Activated effector memory CD4-positive, alpha-beta T cell treated with Interleukin-2 at 50 U/mL for 16 hours (primary cell): ENCODE measurements at regions not wholly inside any gene's neighbourhood (a gene's known extent, or its start where the extent isn't known, plus 50 kb on each side); places are given as distances from the start of the nearest gene placed in this dataset.
"Not testable (repeated sequence)": the region's sequence is repeated elsewhere in the genome, so short reads cannot be mapped to it uniquely, and the experiment has no call there.

ENCODE experiments used
- DNase-seq: peaks from one replicate; pipeline ENCODE4 v3.0.0-alpha.2; 2020

GRCh38 chr2:239736358-239737143, 288.6 kb downstream of the NDUFA10 start:
- no peak for DNase-seq

GRCh38 chr2:239735829-239736357, 289.2 kb downstream of the NDUFA10 start:
- DNase-seq, result no peak

DNA sequence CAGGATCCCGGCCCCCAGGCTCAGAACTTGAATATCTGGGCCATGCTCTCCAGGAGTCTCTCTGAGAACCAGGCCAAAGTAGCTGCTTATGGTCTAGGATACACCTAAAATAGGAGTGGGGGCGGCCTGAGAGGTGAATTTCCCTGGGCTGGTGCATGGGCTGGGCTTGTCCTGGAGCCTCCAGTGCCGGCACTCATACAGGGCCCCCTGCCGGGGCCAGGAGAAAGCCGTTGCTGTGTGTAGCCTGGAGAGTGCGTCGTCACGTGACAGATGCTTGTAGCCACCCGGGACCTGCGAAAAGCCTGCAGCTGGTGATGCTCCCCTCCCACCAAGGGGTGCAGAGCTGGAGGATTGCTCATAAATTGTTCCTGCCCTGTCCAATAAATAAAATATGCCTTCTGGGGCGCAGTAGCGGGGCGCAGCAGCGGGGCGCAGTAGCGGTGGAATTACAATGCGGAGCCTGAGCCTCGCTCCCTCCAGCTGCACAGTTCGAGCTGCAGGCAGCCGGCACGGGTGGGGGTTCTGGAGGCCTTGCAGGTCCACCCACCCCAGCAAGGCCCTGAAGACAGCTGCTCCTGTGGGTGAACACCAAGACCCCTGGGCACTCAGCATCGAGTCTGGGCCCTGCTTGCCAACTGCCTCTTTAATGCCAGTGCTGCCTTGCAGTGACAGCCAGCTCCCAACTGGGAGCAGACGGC, 289.9 kb downstream of the NDUFA10 start:
- DNase-seq, result no peak

- DNase-seq, result no peak
Measured at GRCh38 chr2:239734436-239735005, 290.6 kb downstream of the NDUFA10 start.

- no peak for DNase-seq
Measured at GRCh38 chr2:239732666-239733010, 292.5 kb downstream of the NDUFA10 start.

DNA sequence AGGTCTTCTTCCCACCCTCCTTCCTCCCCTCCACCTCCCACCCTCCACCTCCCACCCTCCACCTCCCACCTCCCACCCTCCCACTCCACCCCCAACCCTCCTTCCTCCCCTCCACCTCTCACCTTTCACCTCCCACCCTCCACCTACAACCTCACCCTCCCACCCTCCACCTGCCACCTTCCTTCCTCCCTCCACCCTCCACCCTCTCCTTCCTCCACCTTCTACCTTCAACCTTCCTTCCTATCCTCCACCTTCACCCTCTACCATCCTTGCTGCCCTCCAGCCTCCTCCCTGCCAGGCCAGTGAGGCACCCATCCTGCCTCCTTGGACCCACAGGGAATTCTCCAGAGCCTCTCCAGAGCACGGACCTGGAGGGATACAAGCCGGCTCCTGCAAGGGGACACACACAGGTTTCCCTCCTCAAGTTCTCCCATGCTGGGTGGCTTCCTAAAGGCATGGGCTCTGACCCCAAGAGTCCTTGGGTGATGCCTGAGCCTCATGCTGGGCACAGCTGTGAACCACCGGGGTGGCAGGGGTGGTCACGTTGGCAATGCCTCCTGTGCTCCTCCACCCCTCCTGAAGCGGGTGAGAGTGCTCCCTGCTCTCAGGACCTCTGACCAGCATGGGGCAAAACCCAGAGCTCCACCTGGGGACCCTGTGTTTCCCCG, 293.0 kb downstream of the NDUFA10 start:
- no peak for DNase-seq

GRCh38 chr2:239731422-239731821, 293.7 kb downstream of the NDUFA10 start:
- no peak for DNase-seq

- no peak for DNase-seq
Measured at GRCh38 chr2:239730897-239731296, 294.2 kb downstream of the NDUFA10 start.

DNA sequence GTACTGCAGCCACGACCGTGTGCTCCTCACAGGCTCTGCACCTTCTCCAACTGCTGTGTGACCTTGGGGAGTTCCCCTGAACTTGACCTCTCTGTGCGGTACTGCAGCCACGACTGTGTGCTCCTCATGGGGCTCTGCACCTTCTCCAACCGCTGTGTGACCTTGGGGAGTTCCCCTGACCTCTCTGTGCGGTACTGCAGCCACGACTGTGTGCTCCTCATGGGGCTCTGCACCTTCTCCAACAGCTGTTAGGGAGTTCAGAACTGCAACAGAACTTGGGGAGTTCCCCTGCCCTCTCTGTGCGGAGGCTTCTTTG, 294.6 kb downstream of the NDUFA10 start:
- DNase-seq, result not testable (repeated sequence)

DNA sequence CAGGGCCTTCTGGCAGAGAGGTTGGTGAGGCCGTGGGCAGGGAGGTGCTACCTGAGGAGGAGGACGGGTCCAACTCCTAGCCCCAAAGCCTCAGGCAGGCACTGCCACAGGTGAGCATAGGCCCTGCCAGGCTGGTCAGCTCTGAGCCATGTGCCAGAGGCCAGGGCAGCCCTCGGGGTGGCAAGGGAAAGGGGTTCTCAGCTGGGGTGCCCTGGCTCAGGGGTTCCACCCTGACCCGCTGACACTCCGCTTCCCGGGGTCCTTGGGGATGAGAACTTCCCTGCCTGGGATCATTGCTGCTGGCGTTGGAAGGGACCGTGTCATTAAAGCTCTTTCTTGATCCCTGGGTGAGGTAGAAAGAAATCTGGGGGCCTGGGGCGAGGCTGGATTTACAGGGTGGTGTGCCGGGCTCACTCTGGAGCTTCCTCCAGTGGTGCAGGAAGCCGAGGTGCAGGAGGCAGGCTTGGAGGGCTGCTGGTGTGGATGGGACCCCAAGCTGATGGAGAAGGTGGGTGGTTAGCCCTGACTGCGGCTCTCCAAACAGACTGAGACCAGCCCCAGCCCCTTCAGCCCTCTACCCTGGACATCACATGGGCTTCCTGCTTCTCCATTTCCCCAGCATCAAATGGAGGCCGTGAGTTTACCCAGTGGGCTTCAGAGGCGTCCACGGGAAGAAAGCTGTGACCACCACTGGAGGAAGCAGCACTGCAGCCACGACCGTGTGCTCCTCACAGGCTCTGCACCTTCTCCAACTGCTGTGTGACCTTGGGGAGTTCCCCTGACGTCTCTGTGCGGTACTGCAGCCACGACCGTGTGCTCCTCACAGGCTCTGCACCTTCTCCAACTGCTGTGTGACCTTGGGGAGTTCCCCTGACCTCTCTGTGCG, 295.2 kb downstream of the NDUFA10 start:
- no peak for DNase-seq

- DNase-seq, result no peak
Measured at GRCh38 chr2:239729151-239729550, 296.0 kb downstream of the NDUFA10 start.

DNA sequence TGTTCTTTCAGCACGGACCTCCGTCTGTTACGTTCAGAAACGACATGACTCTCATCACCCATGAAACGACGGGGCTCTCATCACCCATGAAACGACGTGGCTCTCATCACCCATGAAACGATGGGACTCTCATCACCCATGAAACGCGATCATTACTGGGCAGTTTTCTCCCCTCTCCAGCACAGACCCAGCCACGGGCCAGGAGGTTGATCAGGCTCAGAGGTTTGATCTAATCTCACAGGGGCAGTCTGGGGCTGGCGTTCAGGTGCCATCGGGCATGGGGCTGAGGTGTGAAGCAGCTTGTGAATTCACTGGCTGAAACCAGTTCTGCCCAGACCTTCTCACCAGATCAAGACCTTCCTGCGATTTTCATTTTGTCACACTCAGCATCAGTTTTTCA, 296.4 kb downstream of the NDUFA10 start:
- DNase-seq, result no peak

DNA sequence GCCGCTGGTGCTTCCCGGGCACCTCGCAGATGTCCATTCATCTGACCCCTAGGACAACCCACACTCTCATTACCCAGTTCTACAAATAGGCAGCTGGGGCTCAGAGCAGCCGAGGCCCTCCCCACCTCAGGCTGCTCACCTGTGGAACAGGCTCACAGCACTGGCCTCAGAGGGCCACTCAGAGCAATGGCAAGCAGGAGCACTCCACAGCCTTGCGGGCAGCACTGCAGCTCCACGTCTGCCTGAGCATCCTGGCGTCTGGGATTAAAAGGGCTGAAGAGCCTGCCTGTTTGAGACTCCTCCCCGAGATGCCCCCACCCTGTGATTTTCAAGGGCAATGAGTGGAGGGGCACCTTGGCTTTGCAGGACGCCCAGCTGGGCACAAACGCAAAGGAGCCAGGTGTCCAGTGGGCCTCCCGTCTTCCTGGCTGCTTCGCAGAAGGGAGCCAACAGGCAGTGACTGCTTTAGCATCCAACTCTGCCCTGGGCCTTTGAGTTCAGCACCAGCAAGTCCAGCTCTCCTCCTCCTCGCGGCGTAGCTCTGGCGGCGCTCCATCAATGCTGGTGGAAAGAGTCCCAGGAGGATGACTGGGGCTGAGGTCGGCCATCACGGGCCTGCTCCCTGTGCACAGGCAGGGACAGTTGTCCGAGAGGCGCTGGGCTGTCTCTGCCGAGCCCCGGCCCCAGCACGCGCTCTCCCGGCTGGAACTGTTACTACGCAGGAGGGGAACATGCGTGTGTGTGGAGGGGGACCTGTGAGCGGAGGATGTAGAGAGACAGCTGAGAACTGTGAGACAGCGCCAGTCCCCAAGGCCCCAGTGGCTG, 297.2 kb downstream of the NDUFA10 start:
- no peak for DNase-seq

DNA sequence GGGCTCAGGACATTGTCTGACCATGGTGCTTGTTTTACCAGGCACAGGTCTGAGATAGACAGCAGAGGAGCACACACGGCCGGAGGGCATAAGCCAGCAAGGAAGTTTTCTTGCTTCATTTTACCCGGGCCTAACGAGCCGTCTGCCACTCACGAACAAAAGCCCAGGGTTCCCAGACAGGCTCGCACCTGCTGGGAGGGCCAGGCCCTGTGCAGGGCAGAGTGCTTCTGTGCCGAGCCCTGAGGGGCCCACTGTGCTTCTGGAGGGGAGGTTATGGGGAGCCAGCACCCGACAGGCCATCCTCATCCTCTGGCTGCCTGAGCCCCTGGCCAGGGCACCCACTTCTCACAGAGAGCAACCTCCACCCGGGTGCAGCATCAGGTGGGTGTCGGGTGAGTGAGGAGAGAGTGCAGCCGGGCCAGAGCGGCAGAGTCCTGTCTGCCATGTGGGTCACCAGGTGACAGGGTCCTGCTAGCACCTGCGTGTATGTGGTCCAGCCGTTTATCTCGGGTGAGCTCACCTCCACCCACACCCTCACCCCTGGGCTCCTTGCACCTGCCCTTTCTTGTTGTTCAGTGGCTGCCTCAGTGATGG, 297.9 kb downstream of the NDUFA10 start:
- no peak for DNase-seq

DNA sequence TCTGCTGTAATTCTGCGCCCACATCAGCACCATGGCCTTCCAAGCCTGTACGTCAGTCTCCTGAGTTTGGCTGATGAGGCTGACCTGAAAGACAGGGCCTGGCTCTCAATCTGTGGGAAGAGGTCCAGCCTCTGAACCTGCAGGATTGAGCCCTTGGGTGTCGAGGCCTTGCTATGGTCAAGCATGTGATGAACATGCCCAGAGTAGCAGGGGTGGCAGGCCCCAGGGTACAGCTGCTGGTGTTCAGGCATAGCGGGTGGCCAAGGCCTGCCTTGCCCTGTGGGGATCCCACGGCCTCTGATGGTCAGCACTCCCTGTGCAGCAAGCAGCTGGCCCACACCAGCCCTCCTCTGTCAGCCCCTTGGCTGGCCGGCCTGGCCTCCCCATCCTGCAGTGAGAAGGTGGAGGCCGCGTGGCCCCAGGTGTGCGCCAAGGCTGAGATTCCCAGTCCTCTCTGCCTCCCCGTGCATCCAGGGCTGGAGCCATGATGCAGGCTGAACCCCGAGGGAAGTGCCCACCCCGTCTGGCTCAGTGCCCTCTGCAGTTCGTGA, 298.4 kb downstream of the NDUFA10 start:
- no peak for DNase-seq

DNA sequence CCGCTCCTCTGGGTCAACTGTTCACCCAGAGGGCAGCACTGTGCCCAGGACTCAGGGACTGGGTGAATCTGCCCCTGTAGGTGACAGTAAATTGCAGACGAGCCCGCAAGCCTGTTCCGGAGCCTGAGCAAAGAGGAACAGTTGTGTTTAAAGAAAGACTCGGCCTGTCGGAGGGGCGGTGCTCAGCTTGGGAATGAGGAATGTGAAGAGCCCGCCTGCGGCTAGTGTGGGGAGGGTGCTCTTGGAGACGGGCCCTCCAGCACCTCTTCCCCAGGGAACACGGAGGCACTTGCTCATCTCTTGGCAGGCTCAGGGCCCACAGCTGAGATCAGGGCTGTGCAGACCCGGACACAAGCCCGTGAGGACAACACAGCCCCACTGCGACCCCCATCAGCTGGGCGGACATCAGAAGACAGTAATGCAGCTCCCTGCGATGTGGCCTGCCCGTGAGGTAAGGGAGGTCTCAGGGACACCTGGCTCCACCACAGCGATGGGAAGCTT, 299.0 kb downstream of the NDUFA10 start:
- no peak for DNase-seq

DNA sequence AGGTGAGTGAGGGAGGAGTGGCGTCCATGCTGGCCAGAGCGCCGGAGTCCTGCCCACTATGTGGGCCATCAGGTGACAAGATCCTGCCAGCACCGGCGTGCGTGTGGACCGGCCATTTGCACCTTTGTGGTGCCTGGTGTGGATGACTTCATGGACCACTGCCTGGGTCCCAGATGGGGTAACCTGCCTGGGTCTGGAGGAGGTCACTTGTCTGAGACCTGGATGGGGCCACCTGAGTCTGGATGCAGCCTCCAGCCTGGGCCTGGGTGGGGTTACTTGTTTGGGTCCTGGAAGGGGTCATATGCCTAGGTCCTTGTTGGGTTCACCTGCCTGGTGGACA, 299.6 kb downstream of the NDUFA10 start:
- DNase-seq, result no peak

GRCh38 chr2:239724851-239725550, 300.1 kb downstream of the NDUFA10 start:
- no peak for DNase-seq

DNA sequence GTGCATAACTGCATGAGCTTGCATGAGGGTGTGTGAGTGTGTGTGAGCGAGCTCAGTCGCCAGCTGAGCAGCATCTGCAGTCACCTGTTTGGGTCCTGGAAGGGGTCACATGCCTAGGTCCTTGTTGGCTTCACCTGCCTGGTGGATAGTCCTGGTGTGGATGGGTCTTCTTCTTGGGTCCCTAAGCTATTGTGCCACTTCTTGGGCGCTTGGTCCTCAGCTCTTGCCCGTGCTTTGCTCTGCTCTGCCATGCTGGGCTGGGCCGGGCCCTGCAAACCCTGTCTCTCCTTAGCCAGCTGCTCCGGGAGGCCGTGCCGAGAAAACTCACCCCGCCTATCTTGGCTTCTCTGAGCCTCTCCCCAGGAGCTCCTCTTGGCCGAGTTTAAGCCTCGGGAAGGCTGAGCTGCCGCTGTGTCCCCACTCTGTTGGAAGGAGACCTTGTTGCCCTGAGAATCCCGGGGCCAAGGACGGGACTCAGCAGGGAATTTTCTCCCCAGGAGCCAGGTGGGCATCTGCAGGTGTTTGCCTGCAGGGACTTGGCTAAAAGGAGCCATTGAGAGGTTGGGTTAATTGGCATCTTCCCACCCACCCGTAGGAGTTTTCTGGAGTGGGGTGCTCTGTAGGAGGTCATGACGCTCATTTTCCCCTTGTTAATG, 300.8 kb downstream of the NDUFA10 start:
- no peak for DNase-seq
